HepG2 (cell line): ENCODE measurements at regions not wholly inside any gene's neighbourhood (a gene's known extent, or its start where the extent isn't known, plus 50 kb on each side); places are given as distances from the start of the nearest gene placed in this dataset.

Experiments
- ATAC-seq: fragments of 200-7000 bp; cut with Tn5 transposase; 3 replicates; pipeline ENCODE4 v1.9.1; 2020; ENCODE audit warnings: mild to moderate bottlenecking, moderate library complexity
- BruUV-seq: library from RNA; stranded (reverse); fragments of 400-500 nt; replicated peaks from 2 replicates; lab custom pipeline; 2021; lab: Mats Ljungman, UMichigan
- CTCF ChIA-PET: fragments of 300-600 bp; formaldehyde crosslinking; extraction: SDS; loops from one replicate; lab custom pipeline; 2021; ENCODE audit warnings: low total read pairs, inconsistent platforms, low intra/inter-chr PET ratio; lab: Yijun Ruan, JAX
- POLR2A ChIA-PET: fragments of 350-600 bp; sonication (Branson Sonifier 250); formaldehyde crosslinking; loops from one replicate; lab custom pipeline; 2020; ENCODE audit warnings: antibody characterized with exemption, inconsistent platforms; lab: Yijun Ruan, JAX
- DNase-seq: peaks from one replicate; pipeline ENCODE4 v3.0.0-alpha.2; 2015; ENCODE audit warnings: low spot score
- FAIRE-seq: peaks from 3 replicates; lab custom pipeline; 2011; peaks lifted over from hg19 to GRCh38; lab: Jason Lieb, UNC
- H2AFZ ChIP-seq: one replicate; pipeline ENCODE4 v1.6.1; 2011; ENCODE audit warnings: low read length, inconsistent platforms
- H3K27ac ChIP-seq: fragments of 300-600 bp; 3 replicates; pipeline ENCODE4 v1.8.0; 2011; ENCODE audit warnings: mixed run types, mild to moderate bottlenecking, mixed read lengths, low read length, inconsistent platforms; ENCODE audit not compliant: insufficient read depth; ENCODE audit errors: extremely low read length
- H3K27me3 ChIP-seq, 2 experiments: fragments of 200-600 bp in 1 of 2; 2 replicates in 1 of 2; 3 replicates in 1 of 2; pipeline versions ENCODE4 v1.6.0 to v1.8.0; 2011; ENCODE audit warnings: low read length in 2 of 2, mild to moderate bottlenecking in 2 of 2, moderate library complexity in 2 of 2, inconsistent platforms in 1 of 2; ENCODE audit not compliant: insufficient read depth in 2 of 2, control insufficient read depth in 1 of 2
- H3K36me3 ChIP-seq, 2 experiments: fragments of 200-600 bp in 1 of 2; replicated peaks in 1 of 2; 2 replicates in 1 of 2; 3 replicates in 1 of 2; pipeline versions ENCODE4 v1.5.1 to v1.8.0; 2011; ENCODE audit warnings: low read length in 2 of 2, inconsistent platforms in 1 of 2; ENCODE audit not compliant: insufficient read depth in 2 of 2, control insufficient read depth in 1 of 2
- H3K4me1 ChIP-seq: 2 replicates; pipeline ENCODE4 v1.5.1; 2012; ENCODE audit warnings: low read length, inconsistent platforms; ENCODE audit not compliant: insufficient read depth
- H3K4me2 ChIP-seq: 2 replicates; pipeline ENCODE4 v1.6.0; 2011; ENCODE audit warnings: low read depth, low read length, inconsistent platforms
- H3K4me3 ChIP-seq, 3 experiments: fragments of 200-600 bp in 1 of 3; sonication (generic), shearing (Covaris generic) in 1 of 3; replicated peaks in 1 of 3; 2 replicates each; pipeline ENCODE4 v1.5.1; 2011 to 2016; ENCODE audit warnings: low read length in 3 of 3, inconsistent platforms in 2 of 3, low read depth in 2 of 3, mild to moderate bottlenecking in 2 of 3, control low read depth in 1 of 3, mixed read lengths in 1 of 3; ENCODE audit not compliant: insufficient read depth in 1 of 3
- H3K79me2 ChIP-seq: one replicate; pipeline ENCODE4 v1.6.1; 2011; ENCODE audit warnings: low read length, inconsistent platforms; ENCODE audit not compliant: insufficient read depth
- H3K9ac ChIP-seq: 2 replicates; pipeline ENCODE4 v1.6.0; 2011; ENCODE audit warnings: mild to moderate bottlenecking, low read depth, low read length, inconsistent platforms; ENCODE audit not compliant: insufficient read depth
- H3K9me3 ChIP-seq: 2 replicates; pipeline ENCODE4 v1.5.1; 2012; ENCODE audit warnings: mild to moderate bottlenecking, low read length
- H4K20me1 ChIP-seq: 2 replicates; pipeline ENCODE4 v1.6.0; 2011; ENCODE audit warnings: inconsistent platforms, mild to moderate bottlenecking, low read length, moderate library complexity; ENCODE audit not compliant: insufficient read depth
- BRD4 ChIP-seq: sonication (generic); formaldehyde crosslinking; IDR thresholded peaks from 2 replicates; pipeline ENCODE4 v1.4.0; 2020; ENCODE audit warnings: missing genetic modification reagents
- CBX5 ChIP-seq: sonication (generic); formaldehyde crosslinking; IDR thresholded peaks from 2 replicates; pipeline ENCODE4 v1.4.0; 2020; ENCODE audit warnings: missing genetic modification reagents, borderline replicate concordance
- DMTF1 ChIP-seq: sonication (generic); formaldehyde crosslinking; IDR thresholded peaks from 2 replicates; pipeline ENCODE4 v1.4.0; 2020; ENCODE audit warnings: mild to moderate bottlenecking, missing genetic modification reagents
- MXD3 ChIP-seq: IDR thresholded peaks from 2 replicates; pipeline ENCODE4 v1.6.1; 2016; ENCODE audit warnings: mild to moderate bottlenecking, missing biosample characterization, missing genetic modification reagents
- NR2C2 ChIP-seq: sonication (generic); formaldehyde crosslinking; IDR thresholded peaks from 2 replicates; pipeline ENCODE4 v1.4.0; 2020; ENCODE audit warnings: missing genetic modification reagents, mild to moderate bottlenecking, moderate library complexity, borderline replicate concordance
- NRL ChIP-seq: sonication (generic); formaldehyde crosslinking; IDR thresholded peaks from 2 replicates; pipeline ENCODE4 v1.5.0; 2020; ENCODE audit warnings: missing genetic modification reagents, mild to moderate bottlenecking, moderate library complexity, borderline replicate concordance
- RBM22 ChIP-seq: fragments of 200-400 bp; formaldehyde crosslinking; optimal IDR thresholded peaks from 2 replicates; pipeline ENCODE3; 2017; ENCODE audit warnings: mild to moderate bottlenecking, low read length, moderate library complexity
- SETDB1 ChIP-seq: sonication (generic); formaldehyde crosslinking; IDR thresholded peaks from 2 replicates; pipeline ENCODE4 v1.5.1; 2020; ENCODE audit warnings: missing genetic modification reagents, mild to moderate bottlenecking, borderline replicate concordance
- SRY ChIP-seq: sonication (generic); formaldehyde crosslinking; IDR thresholded peaks from 2 replicates; pipeline ENCODE4 v1.8.0; 2022; ENCODE audit warnings: mild to moderate bottlenecking, missing genetic modification reagents
- TFE3 ChIP-seq: IDR thresholded peaks from 2 replicates; pipeline ENCODE4 v1.6.1; 2016
- ZBTB7A ChIP-seq: sonication (generic); formaldehyde crosslinking; IDR thresholded peaks from 2 replicates; pipeline ENCODE4 v1.8.0; 2022; ENCODE audit warnings: mild to moderate bottlenecking, missing genetic modification reagents
- ZNF224 ChIP-seq: sonication (generic); formaldehyde crosslinking; IDR thresholded peaks from 2 replicates; pipeline ENCODE4 v1.5.0; 2020; ENCODE audit warnings: mild to moderate bottlenecking, missing genetic modification reagents
- ZNF746 ChIP-seq: sonication (generic); formaldehyde crosslinking; IDR thresholded peaks from 2 replicates; pipeline ENCODE4 v1.8.0; 2022; ENCODE audit warnings: mild to moderate bottlenecking, missing genetic modification reagents
- WGBS: methylation state at CpG from one replicate; pipeline ENCODE4 v1.1.6; 2017; ENCODE audit warnings: low lambda C conversion rate; 5-methylcytosine and 5-hydroxymethylcytosine counted together
- in situ Hi-C: cut with HindIII; loops from 2 replicates; pipeline ENCODE4 v1.10.0; 2017; ENCODE audit warnings: low pct_unique_long_range_greater_than_20kb; ENCODE audit not compliant: extremely low pct_ligation_motif_present
- intact Hi-C: fragments of 100-400 bp; cut with micrococcal nuclease; formaldehyde crosslinking; loops from one replicate; pipeline ENCODE4 v1.10.0; 2022; ENCODE audit not compliant: unreplicated experiment

- no peak for FAIRE-seq
- in situ Hi-C loops: no loop called here
- no TSS peak for BruUV-seq
- no peak overlapping the region for H2AFZ ChIP-seq
- no peak overlapping the region for H3K4me2 ChIP-seq
- 0% methylated on average over 1 of the region's 1 CpG for WGBS
- no peaks in the 10 kb centered on the region for H4K20me1 ChIP-seq
- no peak overlapping the region for H3K9ac ChIP-seq
- DNase-seq: no peak
- H3K27me3 ChIP-seq: no peaks in the 10 kb centered on the region
- TF ChIP-seq SRY (CRISPR knock-in tag) (no peak), MXD3 (CRISPR knock-in tag) (no peak), ZNF224 (no peak), NRL (CRISPR knock-in tag) (no peak), TFE3 (CRISPR knock-in tag) (no peak), RBM22 (no peak), BRD4 (CRISPR knock-in tag) (no peak), CBX5 (no peak)
- no peak overlapping the region for H3K4me3 ChIP-seq
- H3K36me3 ChIP-seq: no peaks in the 10 kb centered on the region
- ChIA-PET POLR2A (no interaction called here), CTCF (no interaction called here)
- H3K79me2 ChIP-seq: no peaks in the 10 kb centered on the region
- intact Hi-C loops: no loop called here
- no peaks in the 10 kb centered on the region for H3K9me3 ChIP-seq
- no peak for ATAC-seq
- H3K27ac ChIP-seq: no peak overlapping the region
- no peaks in the 10 kb centered on the region for H3K4me1 ChIP-seq
These were observed 1531.5 kb upstream of the B3GALT2 start for GRCh38 chr1:194717941-194718340.

GRCh38 chr1:194717334-194717733 lies 1530.9 kb upstream of the B3GALT2 start:
- Histone ChIP-seq H3K4me3 (no peak overlapping the region), H4K20me1 (no peaks in the 10 kb centered on the region), H3K27ac (no peak overlapping the region), H3K79me2 (no peaks in the 10 kb centered on the region), H2AFZ (no peak overlapping the region), H3K9me3 (no peaks in the 10 kb centered on the region), H3K27me3 (no peaks in the 10 kb centered on the region)
- BruUV-seq: no TSS peak
- in situ Hi-C loops (no loop called here), intact Hi-C loops (no loop called here)
- 0% methylated on average over 1 of the region's 1 CpG for WGBS
- DNase-seq: no peak
- TF ChIP-seq DMTF1 (CRISPR knock-in tag): no peak
- TF ChIP-seq ZNF746 (CRISPR knock-in tag): no peak
- no peak for TF ChIP-seq ZBTB7A (CRISPR knock-in tag)
- TF ChIP-seq SETDB1: no peak
- TF ChIP-seq NR2C2 (CRISPR knock-in tag): no peak
- TF ChIP-seq, all 625 proteins: peak for 0
- H3K9ac ChIP-seq: no peak overlapping the region
- H3K36me3 ChIP-seq: no peaks in the 10 kb centered on the region
- CTCF ChIA-PET: no interaction called here
- ATAC-seq (no peak), FAIRE-seq (no peak)
- no peaks in the 10 kb centered on the region for H3K4me1 ChIP-seq
- no peak overlapping the region for H3K4me2 ChIP-seq
- POLR2A ChIA-PET: no interaction called here
